ENCODE measurements at regions not wholly inside any gene's neighbourhood (a gene's known extent, or its start where the extent isn't known, plus 50 kb on each side); places are given as distances from the start of the nearest gene placed in this dataset.

GRCh38 chr21:32113486-32113885 is 165.4 kb downstream of the MIS18A start:
- intact Hi-C loops (cut with micrococcal nuclease): no loop called here
- Histone ChIP-seq H3F3A (ENCODE audit: low read length, unreplicated experiment) (no peaks in the 10 kb centered on the region), H3K9me3 (ENCODE audit: low read length) (peaks cover 4% of the 10 kb centered on the region; the same call in 1 of the 2 replicates), H3K36me3 (ENCODE audit: low read depth, low read length) (no peaks in the 10 kb centered on the region), H3K27me3 (ENCODE audit: low read length) (peaks cover 73% of the 10 kb centered on the region), H3K9me2 (replicated peaks; ENCODE audit: low read length) (no peaks in the 10 kb centered on the region), H3K4me1 (ENCODE audit: insufficient read depth, low read length) (no peaks in the 10 kb centered on the region), H3K4me2 (ENCODE audit: low read length) (no peak overlapping the region), H3K4me3 (ENCODE audit: low read length) (no peak overlapping the region), H2AFZ (ENCODE audit: low read length) (no peak overlapping the region), H3K27ac (ENCODE audit: low read length) (no peak overlapping the region), H4K20me1 (ENCODE audit: low read length) (no peaks in the 10 kb centered on the region), H3K9ac (ENCODE audit: low read length) (no peak overlapping the region), H3K79me2 (ENCODE audit: low read length) (no peaks in the 10 kb centered on the region)
- POLR2A ChIA-PET (ENCODE audit: unreplicated experiment): no interaction called here
- BruUV-seq (replicated peaks): no TSS peak
- no peak for DNase-seq
- TF ChIP-seq CTCF (conservative IDR thresholded peaks at IDR 0.05; ENCODE audit: low read depth, low read length) (no peak), EZH2 (IDR thresholded peaks at IDR 0.05; ENCODE audit: low read length, unreplicated experiment) (no peak), EZH2phosphoT487 (IDR thresholded peaks at IDR 0.05; ENCODE audit: borderline replicate concordance, low read length) (no peak)
- CTCF ChIA-PET: no interaction called here
- ATAC-seq: no peak

GRCh38 chr21:32112195-32112594 is 166.7 kb downstream of the MIS18A start:
- H3K27ac ChIP-seq (ENCODE audit: low read length): no peak overlapping the region
- ATAC-seq (no peak), DNase-seq (no peak)
- H3K79me2 ChIP-seq (ENCODE audit: low read length): no peaks in the 10 kb centered on the region
- no peaks in the 10 kb centered on the region for H3K9me2 ChIP-seq (replicated peaks; ENCODE audit: low read length)
- no peak overlapping the region for H3K9ac ChIP-seq (ENCODE audit: low read length)
- no peak for TF ChIP-seq CTCF (conservative IDR thresholded peaks at IDR 0.05; ENCODE audit: low read depth, low read length)
- no peak for TF ChIP-seq EZH2phosphoT487 (IDR thresholded peaks at IDR 0.05; ENCODE audit: borderline replicate concordance, low read length)
- no peak for TF ChIP-seq EZH2 (IDR thresholded peaks at IDR 0.05; ENCODE audit: low read length, unreplicated experiment)
- ChIA-PET POLR2A (ENCODE audit: unreplicated experiment) (no interaction called here), CTCF (no interaction called here)
- no peak overlapping the region for H3K4me3 ChIP-seq (ENCODE audit: low read length)
- peaks cover 63% of the 10 kb centered on the region for H3K27me3 ChIP-seq (ENCODE audit: low read length)
- intact Hi-C loops (cut with micrococcal nuclease): no loop called here
- no peaks in the 10 kb centered on the region for H3F3A ChIP-seq (ENCODE audit: low read length, unreplicated experiment)
- H3K9me3 ChIP-seq (ENCODE audit: low read length): peaks cover 4% of the 10 kb centered on the region; the same call in 1 of the 2 replicates
- BruUV-seq (replicated peaks): no TSS peak
- no peaks in the 10 kb centered on the region for H3K36me3 ChIP-seq (ENCODE audit: low read depth, low read length)
- no peaks in the 10 kb centered on the region for H3K4me1 ChIP-seq (ENCODE audit: insufficient read depth, low read length)
- no peak overlapping the region for H3K4me2 ChIP-seq (ENCODE audit: low read length)
- H2AFZ ChIP-seq (ENCODE audit: low read length): no peak overlapping the region
- no peaks in the 10 kb centered on the region for H4K20me1 ChIP-seq (ENCODE audit: low read length)

- H3K9me2 ChIP-seq (replicated peaks; ENCODE audit: low read length): no peaks in the 10 kb centered on the region
- H3K79me2 ChIP-seq (ENCODE audit: low read length): no peaks in the 10 kb centered on the region
- DNase-seq: no peak
- intact Hi-C loops (cut with micrococcal nuclease): no loop called here
- no peaks in the 10 kb centered on the region for H3F3A ChIP-seq (ENCODE audit: low read length, unreplicated experiment)
- CTCF ChIA-PET: interaction anchor here (1.0 kb wide), 1 partner anchor 11 kb away, joined by 3 read pairs; no protein-coding TSS in a partner anchor
- no peak for ATAC-seq
- H4K20me1 ChIP-seq (ENCODE audit: low read length): no peaks in the 10 kb centered on the region
- no peak overlapping the region for H3K27ac ChIP-seq (ENCODE audit: low read length)
- no peak overlapping the region for H3K4me3 ChIP-seq (ENCODE audit: low read length)
- H3K27me3 ChIP-seq (ENCODE audit: low read length): peaks cover 64% of the 10 kb centered on the region
- H3K9ac ChIP-seq (ENCODE audit: low read length): no peak overlapping the region
- POLR2A ChIA-PET (ENCODE audit: unreplicated experiment): no interaction called here
- no peaks in the 10 kb centered on the region for H3K36me3 ChIP-seq (ENCODE audit: low read depth, low read length)
- no TSS peak for BruUV-seq (replicated peaks)
- peaks cover 4% of the 10 kb centered on the region; the same call in 1 of the 2 replicates for H3K9me3 ChIP-seq (ENCODE audit: low read length)
- TF ChIP-seq EZH2phosphoT487 (IDR thresholded peaks at IDR 0.05; ENCODE audit: borderline replicate concordance, low read length): no peak
- TF ChIP-seq EZH2 (IDR thresholded peaks at IDR 0.05; ENCODE audit: low read length, unreplicated experiment): no peak
- TF ChIP-seq CTCF (conservative IDR thresholded peaks at IDR 0.05; ENCODE audit: low read depth, low read length): no peak
- H2AFZ ChIP-seq (ENCODE audit: low read length): no peak overlapping the region
- no peaks in the 10 kb centered on the region for H3K4me1 ChIP-seq (ENCODE audit: insufficient read depth, low read length)
- no peak overlapping the region for H3K4me2 ChIP-seq (ENCODE audit: low read length)
Observed at GRCh38 chr21:32108566-32108965, 170.3 kb downstream of the MIS18A start.
